OCI-LY7 (cell line): ENCODE measurements at regions not wholly inside any gene's neighbourhood (a gene's known extent, or its start where the extent isn't known, plus 50 kb on each side); places are given as distances from the start of the nearest gene placed in this dataset.

Source experiments
- CTCF ChIP-seq: fragments of 200-600 bp; sonication (generic); conservative IDR thresholded peaks from 2 replicates; pipeline ENCODE4 v1.5.1; 2014; ENCODE audit warnings: mild to moderate bottlenecking, antibody characterized with exemption, low read length, moderate library complexity, mixed read lengths
- EZH2phosphoT487 ChIP-seq: fragments of 200-600 bp; sonication (generic); IDR thresholded peaks from 2 replicates; pipeline ENCODE4 v1.6.1; 2018; ENCODE audit warnings: low read depth, borderline replicate concordance, mild to moderate bottlenecking, mixed run types, antibody characterized with exemption, low read length, moderate library complexity, mixed read lengths

GRCh38 chr4:181271116-181271640, 972.0 kb upstream of the TENM3 start:
- TF ChIP-seq CTCF = no peak
- TF ChIP-seq EZH2phosphoT487 = no peak
